NB4 (cell line): ENCODE measurements at regions not wholly inside any gene's neighbourhood (a gene's known extent, or its start where the extent isn't known, plus 50 kb on each side); places are given as distances from the start of the nearest gene placed in this dataset.

Experiments
- CTCF ChIP-seq: IDR thresholded peaks from one replicate; pipeline ENCODE4 v1.5.1; 2012; ENCODE audit warnings: low read depth, low read length
- MAX ChIP-seq: IDR thresholded peaks from 2 replicates; pipeline ENCODE4 v1.6.1; 2011; ENCODE audit warnings: low read depth, low read length

- TF ChIP-seq CTCF (no peak), MAX (no peak)
These were observed 149.0 kb upstream of the FAM20A start for GRCh38 chr17:68750208-68750562.
